Astrocyte (in vitro differentiated cells and primary cell): ENCODE measurements at regions not wholly inside any gene's neighbourhood (a gene's known extent, or its start where the extent isn't known, plus 50 kb on each side); places are given as distances from the start of the nearest gene placed in this dataset.

ENCODE experiments used
- EZH2 ChIP-seq: IDR thresholded peaks from 2 replicates; pipeline ENCODE4 v1.6.1; 2012; ENCODE audit warnings: mild to moderate bottlenecking, low read length, inconsistent platforms; ENCODE audit not compliant: insufficient read depth
- TF ChIP-seq, protein P1 (sequence below): IDR thresholded peaks from 2 replicates; pipeline ENCODE4 v1.5.1; 2011; ENCODE audit warnings: low read depth, mild to moderate bottlenecking, inconsistent platforms, low read length, moderate library complexity; ENCODE audit not compliant: insufficient read depth

- TF ChIP-seq, protein P1, sequence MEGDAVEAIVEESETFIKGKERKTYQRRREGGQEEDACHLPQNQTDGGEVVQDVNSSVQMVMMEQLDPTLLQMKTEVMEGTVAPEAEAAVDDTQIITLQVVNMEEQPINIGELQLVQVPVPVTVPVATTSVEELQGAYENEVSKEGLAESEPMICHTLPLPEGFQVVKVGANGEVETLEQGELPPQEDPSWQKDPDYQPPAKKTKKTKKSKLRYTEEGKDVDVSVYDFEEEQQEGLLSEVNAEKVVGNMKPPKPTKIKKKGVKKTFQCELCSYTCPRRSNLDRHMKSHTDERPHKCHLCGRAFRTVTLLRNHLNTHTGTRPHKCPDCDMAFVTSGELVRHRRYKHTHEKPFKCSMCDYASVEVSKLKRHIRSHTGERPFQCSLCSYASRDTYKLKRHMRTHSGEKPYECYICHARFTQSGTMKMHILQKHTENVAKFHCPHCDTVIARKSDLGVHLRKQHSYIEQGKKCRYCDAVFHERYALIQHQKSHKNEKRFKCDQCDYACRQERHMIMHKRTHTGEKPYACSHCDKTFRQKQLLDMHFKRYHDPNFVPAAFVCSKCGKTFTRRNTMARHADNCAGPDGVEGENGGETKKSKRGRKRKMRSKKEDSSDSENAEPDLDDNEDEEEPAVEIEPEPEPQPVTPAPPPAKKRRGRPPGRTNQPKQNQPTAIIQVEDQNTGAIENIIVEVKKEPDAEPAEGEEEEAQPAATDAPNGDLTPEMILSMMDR, result no peak
- TF ChIP-seq EZH2, result no peak
Measured at GRCh38 chr6:6406715-6407070, 86.2 kb upstream of the F13A1 start.
